ENCODE measurements at regions not wholly inside any gene's neighbourhood (a gene's known extent, or its start where the extent isn't known, plus 50 kb on each side); places are given as distances from the start of the nearest gene placed in this dataset.

DNA sequence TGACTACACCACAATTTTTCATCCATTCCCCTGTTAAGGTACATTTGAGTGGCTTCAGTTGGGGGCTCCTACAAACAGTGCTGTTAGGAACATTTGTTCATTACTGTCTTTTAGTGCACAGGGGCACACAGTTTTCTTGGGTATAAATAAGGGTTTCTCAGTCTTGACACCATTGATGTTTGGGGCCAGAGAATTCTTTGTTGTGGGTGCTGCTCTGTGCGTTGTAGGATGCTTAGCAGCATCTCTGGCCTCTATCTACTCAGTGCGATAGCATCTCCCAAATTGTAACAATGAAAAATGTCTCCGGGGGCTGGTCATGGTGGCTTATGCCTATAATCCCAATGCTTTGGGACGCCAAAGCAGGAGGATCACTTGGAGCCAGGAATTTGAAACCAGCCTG is 153.0 kb upstream of the MYL2 start:
- TF ChIP-seq EZH2 (optimal IDR thresholded peaks at IDR 0.05; ENCODE audit: low read depth, low read length) (no peak), CTCF (IDR thresholded peaks at IDR 0.05; ENCODE audit: low read length) (no peak)

Measured in MM.1S (cell line).